Suprapubic skin (tissue), 4 donors: ENCODE measurements at regions not wholly inside any gene's neighbourhood (a gene's known extent, or its start where the extent isn't known, plus 50 kb on each side); places are given as distances from the start of the nearest gene placed in this dataset.

Experiments
- DNase-seq, 2 donors: peaks; one replicate each; pipeline ENCODE4 v3.0.0-alpha.2; 2019; ENCODE audit warnings: low spot score in 2 of 2
- H3K27ac ChIP-seq: fragments of 200-600 bp; sonication (generic); one replicate; pipeline ENCODE4 v1.5.1; 2019
- H3K27me3 ChIP-seq: fragments of 200-600 bp; sonication (generic); one replicate; pipeline ENCODE4 v1.5.1; 2019
- H3K36me3 ChIP-seq: fragments of 200-600 bp; sonication (generic); one replicate; pipeline ENCODE4 v1.5.1; 2019
- H3K4me1 ChIP-seq: fragments of 200-600 bp; sonication (generic); one replicate; pipeline ENCODE4 v1.5.1; 2019
- H3K4me3 ChIP-seq: fragments of 200-600 bp; sonication (generic); one replicate; pipeline ENCODE4 v1.5.1; 2019; ENCODE audit warnings: mild to moderate bottlenecking
- H3K9me3 ChIP-seq: fragments of 200-600 bp; sonication (generic); one replicate; pipeline ENCODE4 v1.5.1; 2019
- CTCF ChIP-seq, 2 donors: fragments of 200-600 bp in 1 of 2; fragments of 450-650 bp in 1 of 2; sonication (generic) in 1 of 2; IDR thresholded peaks; one replicate each; pipeline ENCODE4 v1.5.1; 2016 to 2019; ENCODE audit warnings: antibody characterized with exemption in 2 of 2, mild to moderate bottlenecking in 1 of 2, moderate library complexity in 1 of 2
- EP300 ChIP-seq: sonication (generic); formaldehyde crosslinking; IDR thresholded peaks from one replicate; pipeline ENCODE4 v1.6.1; 2017; ENCODE audit warnings: antibody characterized with exemption
- POLR2A ChIP-seq, 2 donors: fragments of 450-650 bp; IDR thresholded peaks; one replicate each; pipeline ENCODE4 v1.6.1; 2017; ENCODE audit warnings: antibody characterized with exemption in 2 of 2, mild to moderate bottlenecking in 2 of 2, moderate library complexity in 2 of 2
- POLR2AphosphoS5 ChIP-seq, 3 donors: sonication (generic); formaldehyde crosslinking; IDR thresholded peaks; one replicate each; pipeline ENCODE4 v1.6.1; 2017; ENCODE audit warnings: antibody characterized with exemption in 3 of 3
- whole genome bisulfite sequencing: methylation state at CpG from one replicate; pipeline ENCODE4 v1.1.5; 2018; 5-methylcytosine and 5-hydroxymethylcytosine counted together

- DNase-seq, result no peak
- TF ChIP-seq CTCF (IDR thresholded peaks at IDR 0.05) (no peak), EP300 (no peak), POLR2A (IDR thresholded peaks at IDR 0.05) (no peak), POLR2AphosphoS5 (IDR thresholded peaks at IDR 0.05) (no peak)
- no peak overlapping the region for H3K4me3 ChIP-seq
- no peaks in the 10 kb centered on the region for H3K9me3 ChIP-seq
- H3K4me1 ChIP-seq, result no peaks in the 10 kb centered on the region
- no peaks in the 10 kb centered on the region for H3K36me3 ChIP-seq
- no peaks in the 10 kb centered on the region for H3K27me3 ChIP-seq
- no peak overlapping the region for H3K27ac ChIP-seq
- 94% methylated on average over 1 of the region's 1 CpG for WGBS
These were observed 104.4 kb upstream of the PRL start for GRCh38 chr6:22401206-22401605.

- no peaks in the 10 kb centered on the region for H3K9me3 ChIP-seq
- no peak for DNase-seq
- no peaks in the 10 kb centered on the region for H3K36me3 ChIP-seq
- H3K4me3 ChIP-seq, result no peak overlapping the region
- no peak for TF ChIP-seq POLR2A (IDR thresholded peaks at IDR 0.05)
- no peak for TF ChIP-seq EP300
- no peak for TF ChIP-seq CTCF (IDR thresholded peaks at IDR 0.05)
- no peak for TF ChIP-seq POLR2AphosphoS5 (IDR thresholded peaks at IDR 0.05)
- no peaks in the 10 kb centered on the region for H3K27me3 ChIP-seq
- 94% methylated on average over 2 of the region's 2 CpGs for WGBS
- no peaks in the 10 kb centered on the region for H3K4me1 ChIP-seq
- no peak overlapping the region for H3K27ac ChIP-seq
These were observed 105.1 kb upstream of the PRL start for GRCh38 chr6:22401932-22402331.

- H3K36me3 ChIP-seq, result no peaks in the 10 kb centered on the region
- TF ChIP-seq EP300, result no peak
- TF ChIP-seq POLR2AphosphoS5 (IDR thresholded peaks at IDR 0.05), result no peak
- no peak for TF ChIP-seq POLR2A (IDR thresholded peaks at IDR 0.05)
- no peak for TF ChIP-seq CTCF (IDR thresholded peaks at IDR 0.05)
- no peak for DNase-seq
- no peaks in the 10 kb centered on the region for H3K4me1 ChIP-seq
- WGBS, result 91% methylated on average over 1 of the region's 1 CpG
- no peaks in the 10 kb centered on the region for H3K27me3 ChIP-seq
- no peak overlapping the region for H3K4me3 ChIP-seq
- H3K27ac ChIP-seq, result no peak overlapping the region
- no peaks in the 10 kb centered on the region for H3K9me3 ChIP-seq
These were observed 112.7 kb upstream of the PRL start for GRCh38 chr6:22409486-22409885.

GRCh38 chr6:22411376-22412105, 114.7 kb upstream of the PRL start:
- WGBS, result 83% methylated on average over 3 of the region's 3 CpGs
- no peak for DNase-seq
- Histone ChIP-seq H3K4me1 (no peaks in the 10 kb centered on the region), H3K36me3 (no peaks in the 10 kb centered on the region), H3K27me3 (no peaks in the 10 kb centered on the region), H3K27ac (no peak overlapping the region), H3K4me3 (no peak overlapping the region), H3K9me3 (no peaks in the 10 kb centered on the region)
- TF ChIP-seq POLR2A (IDR thresholded peaks at IDR 0.05), result no peak

GRCh38 chr6:22412994-22413393, 116.2 kb upstream of the PRL start:
- Histone ChIP-seq H3K27ac (no peak overlapping the region), H3K27me3 (no peaks in the 10 kb centered on the region), H3K36me3 (no peaks in the 10 kb centered on the region), H3K4me3 (no peak overlapping the region), H3K9me3 (no peaks in the 10 kb centered on the region), H3K4me1 (no peaks in the 10 kb centered on the region)
- 73% methylated on average over 2 of the region's 2 CpGs for WGBS
- DNase-seq, result no peak
- TF ChIP-seq POLR2A (IDR thresholded peaks at IDR 0.05), result no peak
- no peak for TF ChIP-seq CTCF (IDR thresholded peaks at IDR 0.05)
- no peak for TF ChIP-seq POLR2AphosphoS5 (IDR thresholded peaks at IDR 0.05)
- TF ChIP-seq EP300, result no peak
